HFF-Myc (cell line): ENCODE measurements at regions not wholly inside any gene's neighbourhood (a gene's known extent, or its start where the extent isn't known, plus 50 kb on each side); places are given as distances from the start of the nearest gene placed in this dataset.
"Not testable (repeated sequence)": the region's sequence is repeated elsewhere in the genome, so short reads cannot be mapped to it uniquely, and the experiment has no call there.

Experiments used
- DNase-seq: peaks from one replicate; pipeline ENCODE4 v3.0.0-alpha.2; 2011; ENCODE audit warnings: low read depth; ENCODE audit errors: extremely low read depth
- H3K4me3 ChIP-seq: replicated peaks from 2 replicates; pipeline ENCODE4 v1.5.1; 2011; ENCODE audit warnings: low read depth, mild to moderate bottlenecking, control low read depth, low read length
- TF ChIP-seq, protein P1 (sequence below): IDR thresholded peaks from 2 replicates; pipeline ENCODE4 v1.5.1; 2012; ENCODE audit warnings: mild to moderate bottlenecking, low read depth, low read length, control low read depth; ENCODE audit errors: missing control alignments

DNA sequence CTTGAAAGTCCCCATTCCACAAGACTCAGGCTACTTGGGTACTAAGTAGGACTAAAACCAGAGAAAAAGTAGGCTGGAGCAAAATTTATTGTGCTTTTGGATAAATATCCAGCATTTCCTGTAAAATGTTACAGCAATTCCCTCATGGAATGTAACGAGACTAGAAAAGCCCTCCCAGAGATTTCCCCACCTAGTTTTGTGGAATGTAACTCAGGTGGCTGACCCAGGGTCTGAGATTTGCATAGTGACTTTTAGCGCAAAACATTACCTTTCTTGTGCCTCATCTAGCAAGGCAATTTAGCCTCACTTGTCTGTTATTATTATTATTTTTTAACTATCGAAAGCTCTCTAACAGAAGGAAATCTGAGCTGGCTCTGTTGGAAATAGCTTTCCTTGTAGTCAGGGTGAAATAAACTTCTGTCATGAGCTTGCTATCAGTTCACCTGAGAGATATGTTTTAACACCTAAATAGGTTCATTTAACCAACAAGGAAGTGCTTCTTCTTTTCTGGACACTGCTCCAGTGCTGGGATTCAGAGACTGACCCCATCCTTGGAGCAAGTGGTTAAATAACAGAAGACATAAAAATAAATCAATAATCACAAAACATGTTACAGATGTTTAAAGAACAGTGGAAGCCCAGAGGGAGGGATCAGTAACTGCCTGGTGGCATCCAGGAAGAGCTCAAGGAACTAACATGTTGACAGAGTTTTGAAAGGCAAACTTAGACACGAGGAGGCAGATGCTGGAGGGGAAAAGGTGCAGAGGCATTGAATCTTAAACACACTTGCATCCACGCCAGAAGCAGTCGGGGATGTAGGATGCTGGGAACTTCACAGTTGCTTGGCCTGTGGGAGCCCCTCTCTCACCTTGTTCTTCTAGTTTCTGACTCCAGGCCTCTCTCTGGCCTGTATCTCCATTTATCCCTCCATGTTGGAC is 68.3 kb upstream of the RHOU start:
- no peak overlapping the region for H3K4me3 ChIP-seq
- TF ChIP-seq, protein P1, sequence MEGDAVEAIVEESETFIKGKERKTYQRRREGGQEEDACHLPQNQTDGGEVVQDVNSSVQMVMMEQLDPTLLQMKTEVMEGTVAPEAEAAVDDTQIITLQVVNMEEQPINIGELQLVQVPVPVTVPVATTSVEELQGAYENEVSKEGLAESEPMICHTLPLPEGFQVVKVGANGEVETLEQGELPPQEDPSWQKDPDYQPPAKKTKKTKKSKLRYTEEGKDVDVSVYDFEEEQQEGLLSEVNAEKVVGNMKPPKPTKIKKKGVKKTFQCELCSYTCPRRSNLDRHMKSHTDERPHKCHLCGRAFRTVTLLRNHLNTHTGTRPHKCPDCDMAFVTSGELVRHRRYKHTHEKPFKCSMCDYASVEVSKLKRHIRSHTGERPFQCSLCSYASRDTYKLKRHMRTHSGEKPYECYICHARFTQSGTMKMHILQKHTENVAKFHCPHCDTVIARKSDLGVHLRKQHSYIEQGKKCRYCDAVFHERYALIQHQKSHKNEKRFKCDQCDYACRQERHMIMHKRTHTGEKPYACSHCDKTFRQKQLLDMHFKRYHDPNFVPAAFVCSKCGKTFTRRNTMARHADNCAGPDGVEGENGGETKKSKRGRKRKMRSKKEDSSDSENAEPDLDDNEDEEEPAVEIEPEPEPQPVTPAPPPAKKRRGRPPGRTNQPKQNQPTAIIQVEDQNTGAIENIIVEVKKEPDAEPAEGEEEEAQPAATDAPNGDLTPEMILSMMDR, result no peak
- DNase-seq, result no peak

DNA sequence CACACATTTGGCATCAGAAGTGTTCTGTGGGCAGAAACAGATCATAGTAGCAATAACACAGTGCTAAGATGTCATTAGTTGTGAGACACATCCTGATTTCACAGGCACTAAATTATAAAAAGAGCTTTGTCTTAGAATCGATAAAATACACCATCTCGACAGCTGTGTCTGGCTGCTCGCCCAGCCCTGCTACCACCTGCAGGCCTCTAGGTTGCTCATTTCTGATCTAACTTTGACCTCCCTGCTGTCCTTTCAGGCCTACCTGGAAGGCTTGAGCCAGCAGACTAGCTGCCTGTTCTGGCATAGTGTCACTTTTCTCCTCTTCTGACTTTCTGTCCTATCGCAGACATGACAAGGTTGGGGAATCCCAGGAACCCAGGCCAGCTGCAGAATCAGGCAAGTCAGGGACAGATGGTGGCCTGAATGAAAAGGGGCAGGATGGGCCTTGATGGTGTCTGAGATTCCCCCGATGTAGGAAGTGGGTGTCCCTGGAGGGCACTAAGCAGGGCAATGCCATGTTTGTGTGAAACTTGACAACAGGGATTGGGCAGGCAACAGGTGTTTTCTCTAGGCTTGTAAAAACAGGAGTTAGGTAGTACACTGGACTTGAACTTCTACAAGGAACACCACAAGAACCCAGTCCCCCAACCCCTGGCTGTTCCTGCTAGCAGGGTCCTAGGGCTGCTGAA is 66.6 kb upstream of the RHOU start:
- H3K4me3 ChIP-seq, result no peak overlapping the region
- no peak for DNase-seq
- TF ChIP-seq, protein P1, result no peak

DNA sequence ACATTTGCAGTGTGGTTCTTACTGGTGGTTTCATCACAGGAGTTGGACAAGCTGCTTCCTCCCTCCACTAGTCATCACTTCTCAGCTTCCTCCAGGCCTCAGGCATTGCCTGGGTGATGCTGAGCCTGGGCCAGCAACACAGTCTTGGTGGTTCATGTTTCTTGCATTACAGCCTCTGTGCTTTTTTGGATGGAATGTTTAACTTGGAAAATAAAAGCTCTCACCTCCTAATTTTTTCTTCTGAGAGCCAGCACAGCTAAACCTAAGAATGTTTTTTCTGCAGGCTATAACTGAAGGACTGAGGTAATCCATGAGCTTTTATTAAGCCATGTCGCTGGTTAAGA is 66.1 kb upstream of the RHOU start:
- TF ChIP-seq, protein P1, result no peak
- no peak for DNase-seq
- H3K4me3 ChIP-seq, result no peak overlapping the region

DNA sequence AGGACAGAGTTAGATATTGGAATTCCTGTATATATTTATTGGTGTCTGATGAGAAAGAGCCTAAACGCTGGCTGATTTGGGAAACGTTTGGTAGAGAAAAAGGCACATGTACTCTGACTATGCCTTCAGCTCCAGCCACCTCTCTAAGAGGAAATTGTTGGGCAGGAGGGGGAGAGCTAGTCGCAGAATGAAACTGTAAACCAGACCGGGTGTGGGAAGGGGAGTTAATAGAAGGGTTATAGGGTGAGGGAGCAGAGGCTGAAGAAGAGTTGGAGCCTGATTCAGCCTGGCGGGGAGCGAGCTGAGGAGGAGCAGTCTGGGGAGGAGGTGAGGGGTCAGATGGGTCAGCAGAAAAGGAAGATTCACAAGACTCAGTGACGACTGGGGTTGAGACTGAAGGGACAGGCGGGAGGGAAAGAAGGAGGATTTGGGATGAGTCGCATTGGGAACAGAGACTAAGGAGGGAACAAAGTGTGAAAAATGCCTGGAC is 54.2 kb upstream of the RHOU start:
- not testable (repeated sequence) for DNase-seq, H3K4me3 ChIP-seq

DNA sequence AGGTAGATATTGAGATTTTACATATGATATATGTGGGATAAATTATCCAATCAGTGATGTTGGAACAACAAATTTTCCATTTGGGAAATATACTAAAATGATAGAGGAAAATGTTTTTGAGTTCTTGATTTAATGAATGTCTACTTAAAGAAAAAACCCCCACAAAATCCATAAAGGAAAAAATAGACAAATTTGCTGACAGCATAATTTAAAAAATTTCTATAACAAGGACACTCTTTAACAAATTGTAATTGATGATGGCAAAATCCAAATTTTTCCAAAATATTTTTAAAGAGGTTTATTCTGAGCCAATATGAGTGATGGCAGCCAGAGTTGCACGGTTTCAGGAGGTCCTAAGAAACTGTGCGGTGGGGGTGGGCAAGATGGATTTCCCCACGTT is 51.9 kb upstream of the RHOU start:
- DNase-seq, result no peak
- TF ChIP-seq, protein P1, result no peak
- H3K4me3 ChIP-seq, result no peak overlapping the region

DNA sequence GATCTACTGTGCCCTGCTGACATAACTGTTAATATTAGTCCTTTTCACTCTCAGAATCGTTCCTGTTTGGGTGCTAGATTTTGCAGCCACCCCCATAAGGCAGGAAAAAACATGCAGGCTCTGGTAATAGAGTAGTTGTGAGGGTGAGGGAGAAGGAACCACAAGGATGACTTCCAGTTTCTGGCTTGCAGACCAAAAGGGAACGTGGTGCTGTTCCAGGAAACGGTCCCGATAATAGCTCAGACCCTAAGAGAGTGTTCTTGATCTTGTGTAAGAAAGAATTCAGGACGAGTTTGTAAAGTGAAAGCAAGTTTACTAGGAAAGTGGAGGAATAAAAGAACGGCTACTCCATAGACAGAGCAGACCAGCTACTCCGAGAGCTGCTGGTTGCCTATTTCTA is 50.7 kb upstream of the RHOU start:
- DNase-seq, result no peak
- TF ChIP-seq, protein P1, result no peak
- no peak overlapping the region for H3K4me3 ChIP-seq

DNA sequence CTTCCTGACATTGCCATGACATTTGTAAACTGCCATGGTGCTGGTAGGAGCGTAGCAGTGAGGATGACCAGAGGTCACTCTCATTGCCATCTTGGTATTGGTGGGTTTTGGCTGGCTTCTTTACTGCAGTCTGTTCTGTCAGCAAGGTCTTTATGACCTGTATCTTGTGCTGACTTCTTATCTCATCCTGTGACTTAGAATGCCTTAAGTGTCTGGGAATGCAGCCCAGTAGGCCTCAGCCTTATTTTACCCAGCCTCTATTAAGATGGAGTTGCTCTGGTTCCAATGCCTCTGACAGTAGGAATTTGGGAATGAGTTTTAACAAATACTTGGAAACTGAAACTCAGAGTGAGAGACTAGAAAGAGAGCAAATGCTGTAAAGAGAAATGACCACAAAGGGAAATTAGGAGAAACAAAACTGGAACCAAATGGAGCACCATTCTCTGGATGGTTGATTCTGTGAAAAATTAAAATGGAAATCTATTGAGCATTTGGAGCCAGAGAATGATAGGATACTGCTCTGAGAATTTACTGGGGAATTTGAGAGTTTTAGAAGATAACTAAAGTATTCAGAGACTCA is 50.1 kb upstream of the RHOU start:
- no peak overlapping the region for H3K4me3 ChIP-seq
- TF ChIP-seq, protein P1, result no peak
- no peak for DNase-seq
